ENCODE measurements at regions not wholly inside any gene's neighbourhood (a gene's known extent, or its start where the extent isn't known, plus 50 kb on each side); places are given as distances from the start of the nearest gene placed in this dataset.
"Not testable (repeated sequence)": the region's sequence is repeated elsewhere in the genome, so short reads cannot be mapped to it uniquely, and the experiment has no call there.

- FAIRE-seq (no peak), DNase-seq (ENCODE audit: insufficient read length, low spot score) (no peak)
These were observed 105.4 kb upstream of the ANKRD28 start for GRCh38 chr3:15903164-15903563.

- DNase-seq (ENCODE audit: insufficient read length, low spot score) (no peak), FAIRE-seq (no peak)
These were observed 106.3 kb upstream of the ANKRD28 start for GRCh38 chr3:15903759-15904720.

DNA sequence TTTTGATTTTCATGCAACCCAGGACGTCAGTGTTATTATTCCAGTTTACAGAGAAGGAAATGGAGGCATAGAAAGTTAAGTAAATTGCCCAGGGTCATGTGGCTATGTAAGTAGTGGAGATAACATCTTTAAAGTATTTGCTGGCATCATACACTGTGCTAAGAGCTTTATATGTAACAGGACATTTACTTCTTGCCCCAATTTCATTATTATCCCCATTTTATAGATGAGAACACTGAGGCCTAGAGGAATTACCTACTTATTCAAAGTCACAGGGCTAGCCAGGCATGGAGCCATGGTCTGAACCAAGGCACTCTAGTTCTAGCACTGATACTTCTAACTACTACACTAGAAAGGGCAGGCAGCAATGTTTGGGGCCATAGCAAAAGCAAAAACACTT is 107.3 kb upstream of the ANKRD28 start:
- FAIRE-seq (no peak), DNase-seq (ENCODE audit: insufficient read length, low spot score) (no peak)

- DNase-seq (ENCODE audit: insufficient read length, low spot score); FAIRE-seq: not testable (repeated sequence)
These were observed 109.6 kb upstream of the ANKRD28 start for GRCh38 chr3:15907403-15907802.

- DNase-seq (ENCODE audit: insufficient read length, low spot score), result no peak
- no peak for FAIRE-seq
These were observed 121.2 kb upstream of the ANKRD28 start for GRCh38 chr3:15918988-15919387.

GRCh38 chr3:15919971-15920370 is 122.2 kb upstream of the ANKRD28 start:
- FAIRE-seq (no peak), DNase-seq (ENCODE audit: insufficient read length, low spot score) (no peak)

- DNase-seq (ENCODE audit: insufficient read length, low spot score), result no peak
- FAIRE-seq, result no peak
These were observed 126.0 kb upstream of the ANKRD28 start for GRCh38 chr3:15923640-15924405.

GRCh38 chr3:15924914-15925313 is 127.1 kb upstream of the ANKRD28 start:
- FAIRE-seq (no peak), DNase-seq (ENCODE audit: insufficient read length, low spot score) (no peak)

DNA sequence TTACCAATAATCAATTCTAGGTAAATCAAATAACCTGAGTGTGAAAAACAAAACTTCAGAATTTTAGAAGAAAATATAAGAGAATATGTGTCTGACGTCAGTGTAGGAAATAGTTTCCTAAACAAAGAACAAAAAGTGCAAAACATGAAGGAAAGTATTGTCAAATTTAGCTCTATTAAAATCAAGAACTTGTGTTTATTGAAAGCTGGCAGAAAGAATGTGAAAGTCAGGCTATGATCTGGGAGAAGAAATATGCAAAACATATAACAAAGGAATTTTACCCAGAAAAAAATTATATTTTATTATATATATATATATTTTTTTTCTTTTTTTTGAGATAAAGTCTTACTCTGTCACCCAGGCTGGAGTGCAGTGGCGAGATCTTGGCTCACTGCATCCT is 129.1 kb upstream of the ANKRD28 start:
- FAIRE-seq (no peak), DNase-seq (ENCODE audit: insufficient read length, low spot score) (no peak)

DNA sequence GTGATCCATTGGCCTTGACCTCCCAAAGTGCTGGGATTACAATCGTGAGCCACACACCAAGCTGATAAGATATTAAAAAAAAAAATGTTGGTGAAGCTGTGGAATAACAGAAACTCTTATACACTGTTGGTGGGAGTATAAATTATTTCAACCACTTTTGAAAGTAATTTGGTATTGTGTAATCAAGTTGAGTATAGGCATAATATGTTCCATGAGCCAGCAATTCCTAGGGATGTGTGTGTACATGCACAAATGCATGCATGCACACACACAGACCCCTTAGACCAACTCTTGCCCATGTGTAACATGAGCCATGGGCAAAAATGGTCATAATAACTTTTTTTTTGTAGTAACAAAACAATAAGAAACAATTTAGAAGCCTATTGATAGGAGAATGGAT is 130.2 kb upstream of the ANKRD28 start:
- DNase-seq (ENCODE audit: insufficient read length, low spot score), result no peak
- no peak for FAIRE-seq

DNA sequence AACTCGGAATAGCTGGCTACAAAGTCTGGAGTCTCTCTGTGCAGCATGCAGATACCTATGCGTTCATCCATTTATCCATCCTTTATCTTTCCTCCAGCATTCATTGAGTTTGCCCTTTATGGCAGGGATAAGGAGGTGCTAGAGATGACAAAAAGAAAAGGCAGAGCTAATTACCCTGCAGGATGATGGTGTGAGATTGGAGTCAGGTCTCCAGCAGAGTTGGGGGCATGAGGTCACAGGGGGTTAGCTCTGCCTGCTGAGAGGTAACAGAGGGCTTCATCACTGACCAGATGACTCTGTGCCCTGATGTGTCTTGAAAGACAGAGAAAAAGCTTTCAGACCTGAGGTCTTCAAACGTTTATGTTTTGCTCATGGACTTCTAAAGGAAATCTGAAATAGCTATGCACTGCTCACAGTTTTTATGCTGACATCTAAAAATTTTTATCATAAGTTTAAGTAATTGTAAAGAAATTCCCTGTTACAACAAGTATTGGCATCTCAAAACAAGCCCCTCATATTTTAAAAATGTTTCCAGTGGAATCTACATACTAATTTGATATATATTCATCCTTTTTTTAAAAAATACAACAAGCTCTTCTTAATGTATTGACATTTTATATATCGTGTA is 132.3 kb upstream of the ANKRD28 start:
- DNase-seq (ENCODE audit: insufficient read length, low spot score) (no peak), FAIRE-seq (no peak)

- FAIRE-seq (no peak), DNase-seq (ENCODE audit: insufficient read length, low spot score) (no peak)
These were observed 134.8 kb upstream of the ANKRD28 start for GRCh38 chr3:15932348-15933300.

- DNase-seq (ENCODE audit: insufficient read length, low spot score) (no peak), FAIRE-seq (no peak)
These were observed 135.8 kb upstream of the ANKRD28 start for GRCh38 chr3:15933439-15934139.

- FAIRE-seq, result no peak
These were observed 136.8 kb upstream of the ANKRD28 start for GRCh38 chr3:15934389-15935195.

DNA sequence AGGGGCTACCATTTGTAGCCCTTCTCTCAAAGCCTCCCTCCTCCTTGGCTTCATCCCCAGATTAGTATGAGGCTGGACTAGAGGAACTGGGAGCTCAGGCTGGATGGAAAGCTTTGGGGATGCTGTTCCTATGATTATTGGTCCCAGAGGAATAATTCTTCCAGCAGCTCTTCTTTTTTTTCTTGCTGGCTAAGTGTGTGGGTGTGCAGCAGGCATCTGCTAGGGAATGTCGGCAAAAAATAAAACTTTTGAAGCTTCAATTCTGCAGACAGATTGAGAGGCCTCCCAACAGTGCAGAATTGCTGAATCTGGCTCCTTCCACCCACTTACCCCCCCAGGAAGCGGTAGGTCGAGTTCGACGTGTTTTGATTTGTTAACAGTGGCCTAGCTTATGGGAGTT is 138.5 kb upstream of the ANKRD28 start:
- FAIRE-seq, result no peak
- no peak for DNase-seq (ENCODE audit: insufficient read length, low spot score)

More at GRCh38 chr3:15934389-15935195, 136.8 kb upstream of the ANKRD28 start:
- no peak for DNase-seq (ENCODE audit: insufficient read length, low spot score)

DNA sequence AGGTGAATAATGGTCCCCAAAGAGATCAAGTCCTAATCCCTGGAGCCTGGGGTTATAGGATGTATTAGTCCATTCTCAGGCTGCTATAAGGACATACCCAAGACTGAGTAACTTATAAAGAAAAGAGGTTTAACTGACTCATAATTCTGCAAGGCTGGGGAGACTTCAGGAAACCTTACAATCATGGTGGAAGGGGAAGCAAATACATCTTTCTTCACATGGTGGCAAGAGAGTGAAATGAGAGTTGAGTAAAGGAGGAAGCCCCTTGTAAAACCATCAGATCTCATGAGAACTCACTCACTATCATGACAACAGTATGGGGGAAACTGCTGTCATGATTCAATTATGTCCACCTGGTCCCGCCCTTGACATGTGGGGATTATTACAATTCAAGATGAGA is 142.9 kb upstream of the ANKRD28 start:
- FAIRE-seq (no peak), DNase-seq (ENCODE audit: insufficient read length, low spot score) (no peak)

DNA sequence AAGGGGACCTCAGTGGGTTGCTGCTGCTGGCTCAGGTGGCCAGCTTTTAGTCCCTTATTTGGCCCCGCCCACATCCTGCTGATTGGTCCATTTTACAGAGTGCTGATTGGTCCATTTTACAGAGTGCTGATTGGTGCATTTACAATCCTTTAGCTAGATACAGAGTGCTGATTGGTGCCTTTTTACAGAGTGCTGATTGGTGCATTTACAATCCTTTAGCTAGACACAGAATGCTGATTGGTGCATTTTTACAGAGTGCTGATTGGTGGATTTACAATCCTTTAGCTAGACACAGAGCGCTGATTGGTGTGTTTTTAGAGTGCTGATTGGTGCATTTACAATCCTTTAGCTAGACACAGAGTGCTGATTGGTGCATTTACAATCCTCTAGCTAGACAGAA is 143.7 kb upstream of the ANKRD28 start:
- FAIRE-seq; DNase-seq (ENCODE audit: insufficient read length, low spot score): not testable (repeated sequence)

- DNase-seq (ENCODE audit: insufficient read length, low spot score) (no peak), FAIRE-seq (no peak)
These were observed 144.2 kb upstream of the ANKRD28 start for GRCh38 chr3:15941958-15942357.

DNA sequence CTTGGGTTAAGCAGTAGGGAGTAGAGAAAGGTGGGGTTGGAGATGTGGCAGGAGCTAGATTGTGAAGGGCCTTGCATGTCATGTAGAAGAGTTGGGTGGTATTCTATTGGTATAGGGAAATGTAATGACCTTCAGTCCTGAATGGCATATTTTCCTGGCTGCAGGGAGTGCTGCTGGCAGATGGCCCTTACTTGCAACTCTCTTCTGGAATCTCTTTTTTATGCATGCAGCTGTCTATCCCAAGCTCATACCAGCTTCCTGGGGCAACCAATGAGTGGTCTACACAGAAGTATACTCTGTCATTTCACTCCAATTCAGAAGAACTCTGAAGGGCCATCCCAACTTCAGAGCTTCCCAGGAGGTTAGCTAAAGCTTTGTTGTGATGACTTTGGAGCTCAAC is 144.7 kb upstream of the ANKRD28 start:
- no peak for DNase-seq (ENCODE audit: insufficient read length, low spot score)
- no peak for FAIRE-seq

All from HTR-8/SVneo (cell line).